Neural crest cell (in vitro differentiated cells): ENCODE measurements at regions not wholly inside any gene's neighbourhood (a gene's known extent, or its start where the extent isn't known, plus 50 kb on each side); places are given as distances from the start of the nearest gene placed in this dataset.

Source experiments
- DNase-seq: peaks from one replicate; pipeline ENCODE4 v3.0.0; 2021; ENCODE audit warnings: low read depth, mixed read lengths, low spot score
- H3K27ac Mint-ChIP-seq: one replicate; pipeline ENCODE4 v1.8.0; 2021; ENCODE audit warnings: mild to moderate bottlenecking, mixed read lengths; ENCODE audit not compliant: unreplicated experiment
- H3K27me3 Mint-ChIP-seq: 2 replicates; pipeline ENCODE4 v1.8.0; 2021; ENCODE audit warnings: low read depth, mild to moderate bottlenecking, mixed read lengths
- H3K36me3 Mint-ChIP-seq: 2 replicates; pipeline ENCODE4 v1.8.0; 2021; ENCODE audit warnings: low read depth, mild to moderate bottlenecking, mixed read lengths
- H3K4me1 Mint-ChIP-seq: 2 replicates; pipeline ENCODE4 v1.8.0; 2021; ENCODE audit warnings: mixed read lengths
- H3K4me3 Mint-ChIP-seq: one replicate; pipeline ENCODE4 v1.8.0; 2021; ENCODE audit warnings: mild to moderate bottlenecking, mixed read lengths
- H3K9me3 Mint-ChIP-seq: 2 replicates; pipeline ENCODE4 v1.8.0; 2021; ENCODE audit warnings: mixed read lengths
- CTCF ChIP-seq: fragments of 200-600 bp; sonication (generic); conservative IDR thresholded peaks from 2 replicates; pipeline ENCODE4 v1.5.0; 2021; ENCODE audit warnings: antibody characterized with exemption, mild to moderate bottlenecking

GRCh38 chr7:34309116-34309515 lies 348.9 kb upstream of the NPSR1 start:
- Mint-ChIP-seq H3K9me3 (peaks cover 9% of the 10 kb centered on the region), H3K4me3 (no peak overlapping the region), H3K4me1 (no peaks in the 10 kb centered on the region), H3K27me3 (no peaks in the 10 kb centered on the region), H3K27ac (no peak overlapping the region), H3K36me3 (peaks cover 7% of the 10 kb centered on the region)
- DNase-seq = no peak
- TF ChIP-seq CTCF = no peak

GRCh38 chr7:34309584-34309983 lies 348.4 kb upstream of the NPSR1 start:
- no peak for TF ChIP-seq CTCF
- Mint-ChIP-seq H3K36me3 (peaks cover 7% of the 10 kb centered on the region), H3K4me3 (no peak overlapping the region), H3K4me1 (no peaks in the 10 kb centered on the region), H3K27ac (no peak overlapping the region), H3K27me3 (no peaks in the 10 kb centered on the region), H3K9me3 (peaks cover 9% of the 10 kb centered on the region)
- no peak for DNase-seq

- DNase-seq = no peak
- Mint-ChIP-seq H3K4me3 (no peak overlapping the region), H3K27ac (no peak overlapping the region), H3K9me3 (peaks cover 9% of the 10 kb centered on the region), H3K27me3 (no peaks in the 10 kb centered on the region), H3K4me1 (no peaks in the 10 kb centered on the region), H3K36me3 (peaks cover 7% of the 10 kb centered on the region)
- TF ChIP-seq CTCF = no peak
Observed at GRCh38 chr7:34311591-34311990, 346.4 kb upstream of the NPSR1 start.

GRCh38 chr7:34312624-34313023 lies 345.4 kb upstream of the NPSR1 start:
- Mint-ChIP-seq H3K27me3 (no peaks in the 10 kb centered on the region), H3K27ac (no peak overlapping the region), H3K4me3 (no peak overlapping the region), H3K4me1 (no peaks in the 10 kb centered on the region), H3K9me3 (peaks cover 9% of the 10 kb centered on the region), H3K36me3 (peaks cover 7% of the 10 kb centered on the region)
- no peak for TF ChIP-seq CTCF
- no peak for DNase-seq

- Mint-ChIP-seq H3K4me3 (no peak overlapping the region), H3K4me1 (no peaks in the 10 kb centered on the region), H3K27ac (no peak overlapping the region), H3K9me3 (peaks cover 9% of the 10 kb centered on the region), H3K36me3 (peaks cover 7% of the 10 kb centered on the region), H3K27me3 (no peaks in the 10 kb centered on the region)
- no peak for DNase-seq
- TF ChIP-seq CTCF = no peak
Observed at GRCh38 chr7:34313289-34313688, 344.7 kb upstream of the NPSR1 start.

GRCh38 chr7:34315032-34315431 lies 343.0 kb upstream of the NPSR1 start:
- no peak for DNase-seq
- Mint-ChIP-seq H3K4me1 (no peaks in the 10 kb centered on the region), H3K9me3 (peaks cover 9% of the 10 kb centered on the region), H3K27me3 (no peaks in the 10 kb centered on the region), H3K27ac (no peak overlapping the region), H3K4me3 (no peak overlapping the region), H3K36me3 (peaks cover 7% of the 10 kb centered on the region)
- no peak for TF ChIP-seq CTCF
